NCI-H2196 treated with DMSO at 0.1 percent for 48 hours (cell line): ENCODE measurements at regions not wholly inside any gene's neighbourhood (a gene's known extent, or its start where the extent isn't known, plus 50 kb on each side); places are given as distances from the start of the nearest gene placed in this dataset.

Experiments
- DNase-seq: peaks from one replicate; lab custom pipeline; 2025; ENCODE audit not compliant: unreplicated experiment; lab: John Stamatoyannopoulos, UW

DNA sequence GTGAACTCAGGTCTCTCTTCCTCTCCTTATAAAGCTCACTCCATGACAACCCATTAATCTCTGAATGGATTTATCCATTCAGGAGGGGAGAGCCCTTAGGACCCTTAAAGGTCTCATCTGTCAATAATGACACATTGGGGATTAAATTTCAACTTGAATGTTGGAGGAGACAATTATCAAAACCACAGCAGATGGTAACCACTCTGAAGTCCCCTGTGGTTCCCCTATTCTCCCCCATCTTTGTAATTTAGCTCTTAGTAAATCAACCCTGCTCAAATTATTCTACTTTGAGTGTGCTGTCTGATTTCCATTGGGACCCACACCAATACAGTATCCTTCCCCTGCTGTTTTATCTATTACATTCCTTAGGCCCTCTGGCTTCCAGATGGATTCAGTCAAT lies 72.0 kb upstream of the RAI14 start:
- DNase-seq: no peak

DNA sequence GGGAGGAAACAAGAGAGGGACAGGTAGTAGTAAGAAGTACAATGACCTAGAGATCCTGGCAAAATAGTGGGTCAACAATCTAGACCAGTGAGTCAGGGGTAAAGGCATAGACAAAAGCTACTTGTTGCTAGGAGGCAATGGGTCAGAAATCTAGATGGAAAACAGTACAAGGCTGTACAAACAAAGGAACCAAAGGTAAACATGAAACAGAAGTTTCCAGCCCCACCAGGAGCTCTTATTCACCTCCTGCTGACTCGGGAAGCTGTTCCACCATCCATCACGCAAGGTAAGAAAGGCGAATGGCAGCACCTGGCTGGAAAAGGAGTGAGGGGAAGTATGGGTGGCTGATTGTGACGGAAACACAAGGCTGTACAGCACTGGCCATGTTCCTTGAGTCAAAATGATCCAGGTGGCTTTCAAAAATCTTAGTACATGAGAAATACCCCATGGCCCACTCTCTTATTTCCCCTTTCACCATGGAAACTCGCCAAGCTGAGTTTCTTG lies 70.5 kb upstream of the RAI14 start:
- no peak for DNase-seq

DNA sequence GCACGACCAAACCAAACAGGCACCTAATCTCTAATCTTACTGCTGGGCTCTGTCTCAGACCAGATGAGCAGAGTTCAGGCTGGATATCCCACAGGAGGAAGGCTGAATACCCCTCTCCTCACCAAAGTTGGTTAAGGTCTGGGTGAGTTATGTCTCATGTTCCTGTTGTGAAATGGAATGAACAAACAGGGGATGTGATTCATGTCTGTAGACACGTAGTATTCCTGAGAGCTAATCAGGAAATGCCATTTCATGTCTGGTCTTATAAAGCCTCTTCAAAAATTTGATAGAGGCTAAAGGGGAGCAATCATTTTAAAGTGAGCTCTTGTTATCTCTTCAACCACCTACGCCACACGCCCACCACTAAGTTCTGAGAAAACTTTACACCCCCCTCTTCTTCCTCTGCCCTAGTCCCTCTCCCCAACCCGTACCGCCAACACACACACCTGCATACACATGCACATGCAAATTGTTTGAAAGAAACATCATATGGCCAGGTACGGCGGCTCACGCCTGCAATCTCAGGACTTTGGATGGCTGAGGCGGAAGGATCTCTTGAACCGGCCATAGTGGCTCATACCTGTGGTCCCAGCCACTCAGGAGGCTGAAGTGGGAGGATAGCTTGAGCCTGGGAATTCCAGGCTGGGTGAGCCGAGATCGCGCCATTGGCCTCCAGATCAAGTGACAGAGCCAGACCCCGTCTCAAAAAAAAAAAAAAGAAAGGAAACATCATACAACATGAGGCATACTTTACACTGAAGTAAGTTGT lies 69.8 kb upstream of the RAI14 start:
- DNase-seq: no peak

DNA sequence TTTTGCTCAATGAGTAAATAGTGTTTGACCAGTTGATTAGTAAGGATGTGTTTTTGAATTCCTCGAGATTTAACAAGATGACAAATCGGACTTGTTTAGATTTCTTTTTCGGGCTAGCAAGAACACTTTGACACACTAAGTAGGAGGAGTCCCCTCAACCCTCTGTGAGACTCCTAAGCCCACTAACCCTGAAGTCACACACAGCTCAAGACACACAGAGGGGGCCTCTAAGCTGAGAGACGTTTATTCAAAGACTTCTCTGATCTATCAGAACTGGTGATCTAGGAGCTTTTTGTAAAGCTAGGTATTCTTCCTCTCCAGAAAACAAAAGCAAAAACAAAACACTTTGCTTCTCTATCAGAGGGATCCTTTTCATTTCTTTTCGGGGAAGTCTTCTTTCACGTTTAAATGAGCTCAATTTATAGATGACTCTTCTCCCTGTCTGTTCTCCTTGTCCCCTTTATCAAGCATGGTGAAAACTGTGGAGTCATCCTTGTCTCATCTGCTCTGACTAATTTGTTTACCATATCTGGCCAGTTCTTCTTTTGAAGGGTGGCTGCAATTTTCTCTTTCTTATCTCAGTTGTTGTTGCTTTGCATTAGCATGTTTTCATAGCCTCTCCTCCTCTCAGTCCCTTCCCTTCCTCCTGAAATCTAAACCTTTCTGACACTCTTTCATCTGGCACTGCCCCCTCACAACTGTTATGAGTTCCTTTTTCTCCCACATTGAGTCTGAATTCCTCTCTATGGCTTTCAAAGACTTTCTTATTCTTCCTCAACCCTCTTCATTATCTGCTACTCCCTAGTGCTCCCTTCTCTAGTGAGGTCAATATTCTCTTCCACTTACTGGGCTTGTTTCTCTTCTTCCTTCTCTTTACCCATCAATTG lies 68.5 kb upstream of the RAI14 start:
- no peak for DNase-seq

DNA sequence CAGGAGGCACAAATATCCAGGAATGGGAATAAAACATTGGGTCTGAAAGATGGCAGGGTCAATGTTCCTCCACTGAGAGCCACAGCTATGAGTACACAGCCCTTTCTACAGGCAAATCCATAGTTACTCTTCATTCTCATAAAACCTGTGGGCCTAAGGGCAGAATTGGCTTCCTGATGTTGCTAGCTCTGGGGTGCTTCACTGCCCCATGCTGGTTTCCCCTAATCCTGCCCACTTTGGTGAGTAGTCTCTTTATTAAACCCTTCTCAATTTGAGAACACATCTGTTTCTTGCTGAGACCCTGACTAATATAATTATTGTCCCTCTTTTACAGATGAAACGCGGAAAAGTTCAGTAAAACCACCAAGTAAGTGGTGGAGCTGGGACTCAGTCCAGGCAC lies 66.3 kb upstream of the RAI14 start:
- no peak for DNase-seq

DNA sequence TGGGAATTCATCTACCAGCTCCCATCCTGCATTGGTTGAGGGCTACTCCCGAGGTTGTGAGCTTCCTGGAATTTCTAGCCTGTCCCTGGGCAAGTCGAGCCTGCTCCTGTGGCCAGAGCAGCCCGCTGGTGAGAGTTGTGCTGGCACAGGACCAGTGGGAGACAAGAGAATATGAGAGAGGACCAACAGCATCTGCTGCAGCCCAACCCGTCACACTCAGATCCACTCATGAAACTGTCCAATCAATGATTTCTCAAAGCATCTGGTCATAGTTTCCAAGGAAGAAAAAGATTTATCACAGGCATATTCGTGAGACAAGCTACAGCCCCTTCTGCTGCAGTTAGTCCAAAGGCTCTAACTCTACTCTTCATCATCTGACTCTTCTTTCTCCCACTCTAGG lies 64.4 kb upstream of the RAI14 start:
- DNase-seq: no peak

DNA sequence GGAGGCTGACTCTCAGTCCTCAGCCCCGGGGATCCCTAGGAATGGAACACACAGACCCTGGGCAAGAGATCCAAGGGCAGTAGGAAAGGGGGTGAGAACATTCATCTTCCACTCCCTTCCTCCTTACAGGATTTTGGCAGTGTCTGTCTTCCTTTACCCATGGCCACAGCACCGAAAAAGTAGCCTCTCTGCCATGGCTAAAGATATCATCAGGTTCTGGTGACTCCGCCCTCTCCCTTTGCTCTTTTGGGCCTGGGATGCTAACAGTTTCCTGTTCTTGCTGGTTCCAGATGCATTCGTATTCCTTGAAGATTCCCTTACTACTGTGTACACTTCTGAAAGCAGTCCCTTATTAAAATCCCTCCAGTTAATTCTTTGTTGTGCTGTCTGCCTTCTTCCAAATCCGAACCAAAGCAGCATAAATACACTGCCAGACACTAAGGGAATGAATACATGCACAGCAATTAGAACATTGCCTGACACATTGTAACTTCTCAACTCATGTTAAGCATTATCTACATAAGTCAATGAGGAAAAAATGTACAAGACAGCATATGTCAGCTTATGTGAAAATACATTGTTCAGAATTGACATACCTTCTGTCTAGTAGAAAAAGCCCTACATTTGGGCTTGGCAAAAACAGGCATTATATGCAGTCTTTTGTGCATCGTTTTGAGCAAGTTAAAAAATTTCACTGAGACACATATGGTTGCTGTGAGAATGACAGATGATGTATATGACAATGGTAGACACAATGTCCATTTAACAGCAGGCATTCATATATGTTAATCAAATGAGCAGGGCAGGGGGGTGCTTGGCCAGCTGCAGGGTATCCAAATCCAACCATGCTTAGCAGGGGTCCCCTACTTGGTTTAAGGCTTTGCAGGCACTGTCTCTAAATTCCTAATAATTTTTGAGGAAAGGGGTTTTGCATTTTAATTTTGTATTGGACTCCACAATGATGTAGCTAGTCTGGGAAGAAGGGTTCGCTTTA lies 58.8 kb upstream of the RAI14 start:
- DNase-seq: no peak

DNA sequence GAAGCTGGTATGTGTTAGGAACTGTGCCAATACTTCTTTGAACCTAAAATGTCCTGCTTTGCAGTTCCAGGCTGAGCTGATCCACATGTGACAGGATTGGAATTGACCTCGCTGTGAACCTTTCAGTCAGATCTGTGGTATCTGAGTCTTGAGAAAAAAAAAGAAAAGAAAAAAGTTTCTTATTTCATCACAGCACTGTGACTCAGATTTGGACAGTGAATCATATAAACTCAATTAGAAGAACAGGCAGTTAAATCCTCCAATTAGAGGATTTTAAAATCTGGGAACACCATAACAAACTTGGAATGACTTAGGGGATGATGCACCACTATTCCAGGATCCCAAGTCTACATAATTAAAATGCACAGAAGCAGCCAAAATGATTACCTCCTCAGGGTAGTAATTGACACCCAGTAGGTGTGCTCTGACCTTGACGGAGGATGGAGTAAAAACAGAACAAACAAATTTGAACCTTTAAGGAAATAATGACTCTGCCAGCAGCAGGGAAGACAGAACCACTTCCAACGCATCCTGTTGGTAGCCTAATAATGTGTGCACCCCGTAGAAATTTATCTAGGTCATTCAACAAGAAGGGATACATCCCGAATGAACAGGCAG lies 57.8 kb upstream of the RAI14 start:
- DNase-seq: no peak

DNA sequence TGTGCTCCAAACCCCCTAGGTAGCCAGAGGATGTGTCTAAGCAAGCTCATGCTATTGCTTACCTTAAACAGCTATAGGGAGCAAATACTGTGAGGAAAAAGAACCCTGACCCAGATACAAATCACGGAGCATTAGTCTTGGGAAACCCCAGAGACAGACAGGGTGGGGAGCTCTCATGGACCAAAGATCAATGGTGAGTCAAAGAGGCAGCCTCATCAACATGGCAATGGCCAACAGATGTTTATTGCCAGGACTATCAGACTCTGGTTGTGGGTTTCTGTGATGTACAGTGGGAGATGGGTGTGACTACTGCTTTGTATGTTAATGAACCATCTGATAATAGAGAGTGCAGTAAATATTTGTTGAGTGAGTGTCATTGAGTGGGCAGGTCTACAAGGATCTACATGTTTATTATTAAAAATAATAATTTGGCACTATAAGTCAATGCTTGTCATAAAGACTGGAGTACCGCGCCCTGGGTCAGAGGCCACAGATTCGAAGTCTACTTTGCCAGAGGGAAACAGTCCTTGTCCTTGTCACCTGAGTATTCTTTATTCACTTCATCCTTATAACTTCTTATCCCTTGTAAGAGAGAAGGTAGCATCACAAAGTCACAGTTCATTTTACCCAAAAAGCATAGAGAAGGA lies 56.5 kb upstream of the RAI14 start:
- no peak for DNase-seq

DNA sequence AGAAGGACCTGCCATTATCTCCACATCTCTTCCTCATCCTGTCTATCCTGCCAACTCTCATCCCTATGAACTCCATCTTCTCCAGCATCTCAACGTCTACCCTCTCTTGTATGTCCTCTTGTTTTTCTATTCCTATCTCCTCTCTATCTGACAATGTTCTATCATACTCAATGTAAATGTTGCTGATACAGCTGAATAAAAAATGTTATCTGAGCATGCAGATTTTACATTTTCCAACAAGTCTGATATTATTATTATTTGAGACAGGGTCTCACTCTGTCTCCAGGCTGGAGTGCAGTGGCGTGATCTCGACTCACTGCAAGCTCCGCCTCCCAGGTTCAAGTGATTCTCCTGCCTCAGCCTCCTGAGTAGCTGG lies 56.0 kb upstream of the RAI14 start:
- no peak for DNase-seq

DNA sequence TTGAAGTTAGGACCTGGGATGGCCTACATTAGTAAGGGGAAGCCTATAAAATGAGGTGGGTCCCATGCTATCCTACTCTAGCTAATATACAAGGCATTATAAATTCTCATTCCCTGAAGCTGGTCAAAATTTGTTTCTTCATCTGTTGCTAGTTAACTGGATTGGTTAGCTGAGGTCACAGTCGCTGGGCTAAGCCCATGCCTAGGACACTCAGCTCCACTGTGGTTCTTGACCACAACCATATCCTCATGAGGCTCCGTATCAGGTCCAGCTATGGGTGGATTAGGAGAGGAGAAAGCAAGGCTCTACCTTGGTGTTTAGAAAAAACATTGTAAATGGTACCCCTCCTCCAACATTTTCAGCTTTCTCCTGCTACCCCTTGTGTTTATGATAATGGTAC lies 52.8 kb upstream of the RAI14 start:
- DNase-seq: no peak

DNA sequence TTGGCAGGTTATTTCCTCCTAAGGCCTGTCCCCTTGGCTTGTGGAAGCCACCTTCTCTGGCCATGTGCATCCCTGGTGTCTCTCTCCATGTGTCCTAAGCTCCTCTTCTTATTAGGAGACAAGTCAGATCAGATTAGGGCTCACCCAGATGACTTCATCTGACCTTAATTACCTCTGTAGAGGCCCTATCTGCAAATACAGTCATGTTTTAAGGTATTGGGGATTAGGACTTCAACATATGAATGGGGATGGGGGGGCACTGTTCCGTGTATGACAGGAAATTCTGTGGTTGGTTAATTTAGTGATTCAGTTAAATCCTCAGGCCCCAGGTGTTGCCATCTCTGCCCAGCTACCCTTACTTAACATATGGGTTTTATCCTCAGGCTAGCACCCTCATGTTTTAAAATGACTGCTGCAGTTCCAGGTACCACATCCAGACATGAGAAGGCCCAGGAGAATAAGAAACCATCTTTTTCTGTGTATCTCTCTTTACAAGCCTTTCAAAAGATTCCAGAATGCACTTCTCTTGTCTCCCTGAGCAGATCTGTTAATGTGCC lies 51.9 kb upstream of the RAI14 start:
- no peak for DNase-seq

DNA sequence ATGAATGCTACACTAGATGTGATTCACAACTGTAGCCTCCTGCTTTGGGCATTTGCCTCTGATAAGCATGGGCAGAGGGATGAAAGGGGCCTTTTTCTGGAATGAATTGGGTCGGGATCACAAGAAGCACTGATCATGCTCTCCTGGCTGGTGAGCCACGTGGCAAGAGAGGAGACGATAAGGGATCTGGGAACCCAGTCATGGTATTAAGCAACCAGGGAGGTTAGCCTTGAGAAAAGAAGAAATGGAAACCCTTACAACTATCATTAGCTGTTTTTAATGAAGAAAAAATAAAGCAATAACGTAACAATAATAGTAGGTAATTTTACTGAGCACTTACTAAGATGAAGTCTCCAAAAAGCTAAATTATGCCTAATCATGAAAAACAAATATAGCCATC lies 50.0 kb upstream of the RAI14 start:
- DNase-seq: no peak
